Kidney (tissue), 13 donors: ENCODE measurements at regions not wholly inside any gene's neighbourhood (a gene's known extent, or its start where the extent isn't known, plus 50 kb on each side); places are given as distances from the start of the nearest gene placed in this dataset.

Experiments used
- DNase-seq, 5 donors: peaks; one replicate each; pipeline ENCODE4 v3.0.0-alpha.2; 2013 to 2020
- FAIRE-seq: peaks from 2 replicates; lab custom pipeline; 2012; peaks lifted over from hg19 to GRCh38; lab: Jason Lieb, UNC
- H3K27ac ChIP-seq, 2 donors: one replicate each; pipeline ENCODE4 v1.7.0; 2013; ENCODE audit warnings: low read depth in 2 of 2, low read length in 2 of 2, inconsistent platforms in 1 of 2
- H3K27me3 ChIP-seq: one replicate; pipeline ENCODE4 v1.7.1; 2013; ENCODE audit warnings: low read length, inconsistent platforms; ENCODE audit not compliant: control insufficient read depth, insufficient read depth
- H3K36me3 ChIP-seq, 3 donors: one replicate each; pipeline versions ENCODE4 v1.7.0 to v1.7.1; 2013; ENCODE audit warnings: low read length in 3 of 3, control low read depth in 1 of 3, inconsistent platforms in 1 of 3; ENCODE audit not compliant: insufficient read depth in 3 of 3, control insufficient read depth in 2 of 3
- H3K4me1 ChIP-seq, 3 donors: one replicate each; pipeline versions ENCODE4 v1.7.0 to v1.7.1; 2013; ENCODE audit warnings: low read length in 3 of 3, inconsistent platforms in 1 of 3, low read depth in 1 of 3; ENCODE audit not compliant: control insufficient read depth in 2 of 3, insufficient read depth in 2 of 3
- H3K4me3 ChIP-seq, 3 donors: one replicate each; pipeline versions ENCODE4 v1.7.0 to v1.8.1; 2013; ENCODE audit warnings: low read length in 3 of 3, control low read depth in 1 of 3, inconsistent platforms in 1 of 3
- H3K9ac ChIP-seq, 3 donors: one replicate each; pipeline versions ENCODE4 v1.7.0 to v1.7.1; 2013; ENCODE audit warnings: low read length in 3 of 3, control low read depth in 1 of 3, inconsistent platforms in 1 of 3
- H3K9me3 ChIP-seq, 3 donors: one replicate each; pipeline versions ENCODE4 v1.7.0 to v1.7.1; 2013; ENCODE audit warnings: low read length in 3 of 3, control low read depth in 1 of 3, inconsistent platforms in 1 of 3; ENCODE audit not compliant: control insufficient read depth in 2 of 3, insufficient read depth in 1 of 3
- CTCF ChIP-seq: IDR thresholded peaks from 3 replicates; pipeline ENCODE4 v1.5.1; 2012; ENCODE audit warnings: mild to moderate bottlenecking, moderate library complexity, borderline replicate concordance; ENCODE audit not compliant: insufficient read depth; ENCODE audit errors: extremely low read depth
- intact Hi-C: fragments of 100-400 bp; cut with DNase I; formaldehyde crosslinking; loops from one replicate; pipeline ENCODE4 v1.11.1; 2022
- donor health status: control.
- donor health status: control.
- donor health status: control.
- donor health status: control.
- donor health status: control.
- donor health status: DM: yes; HTN: yes; CAD: no.
- donor health status: Normal renal cell carcinoma (clear cell type).

GRCh38 chr13:31522396-31522795 is 216.9 kb upstream of the RXFP2 start:
- no peaks in the 10 kb centered on the region for H3K27me3 ChIP-seq
- H3K36me3 ChIP-seq: no peaks in the 10 kb centered on the region
- H3K9ac ChIP-seq: no peak overlapping the region
- TF ChIP-seq CTCF: no peak
- DNase-seq: no peak
- intact Hi-C loops: no loop called here
- H3K4me3 ChIP-seq: no peak overlapping the region
- no peaks in the 10 kb centered on the region for H3K9me3 ChIP-seq
- H3K4me1 ChIP-seq: peaks cover 2 to 5% (median 4%) of the 10 kb centered on the region in 3 donors
- H3K27ac ChIP-seq: no peak overlapping the region
- FAIRE-seq: no peak

GRCh38 chr13:31528176-31528575 is 211.2 kb upstream of the RXFP2 start:
- Histone ChIP-seq H3K9ac (no peak overlapping the region), H3K9me3 (no peaks in the 10 kb centered on the region), H3K27me3 (no peaks in the 10 kb centered on the region), H3K27ac (no peak overlapping the region), H3K4me1 (no peaks in the 10 kb centered on the region), H3K36me3 (no peaks in the 10 kb centered on the region), H3K4me3 (no peak overlapping the region)
- FAIRE-seq (no peak), DNase-seq (no peak)
- no peak for TF ChIP-seq CTCF
- intact Hi-C loops: no loop called here

DNA sequence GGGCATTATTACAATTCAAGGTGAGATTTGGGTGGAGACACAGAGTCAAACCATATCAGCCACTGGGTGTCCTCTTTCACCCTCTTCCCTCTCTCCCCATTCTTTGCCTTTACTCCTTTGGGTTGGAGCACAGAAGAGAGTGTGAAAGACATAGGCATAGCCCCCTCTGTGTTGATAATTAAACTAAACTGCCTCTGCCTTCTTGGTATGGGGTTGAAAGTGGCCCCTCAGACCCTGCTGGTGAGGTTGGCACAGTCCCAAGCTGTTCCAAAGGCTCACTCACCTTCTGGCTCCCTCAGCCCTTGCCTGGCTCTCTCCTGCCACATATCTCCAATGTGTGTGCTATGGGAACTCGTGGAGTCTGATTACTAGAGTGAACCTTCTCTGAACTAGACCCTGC is 210.6 kb upstream of the RXFP2 start:
- intact Hi-C loops: no loop called here
- DNase-seq (no peak), FAIRE-seq (no peak)
- no peak for TF ChIP-seq CTCF
- Histone ChIP-seq H3K27ac (no peak overlapping the region), H3K27me3 (no peaks in the 10 kb centered on the region), H3K9me3 (no peaks in the 10 kb centered on the region), H3K4me1 (no peaks in the 10 kb centered on the region), H3K36me3 (no peaks in the 10 kb centered on the region), H3K4me3 (no peak overlapping the region), H3K9ac (no peak overlapping the region)

DNA sequence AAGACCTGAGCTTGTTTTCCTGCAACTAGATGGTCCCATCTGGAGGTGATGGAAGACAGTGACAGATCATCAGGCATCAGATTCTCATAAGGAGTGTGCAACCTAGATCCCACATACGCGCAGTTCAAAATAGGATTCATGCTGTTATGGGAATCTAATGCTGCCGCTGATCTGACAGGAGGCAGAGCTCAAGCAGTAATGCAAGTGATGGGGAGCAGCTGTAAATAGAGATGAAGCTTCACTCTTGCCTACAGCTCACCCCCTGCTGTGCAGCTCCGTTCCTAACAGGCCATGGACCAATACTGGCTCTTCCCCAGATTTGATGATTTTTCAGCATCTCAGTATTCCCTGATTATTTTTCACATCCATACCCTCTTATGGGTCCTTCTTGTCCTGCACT is 208.4 kb upstream of the RXFP2 start:
- peak in 1 of 5 donors; percentile 66 for DNase-seq
- FAIRE-seq: no peak
- intact Hi-C loops: no loop called here
- H3K27ac ChIP-seq: no peak overlapping the region
- H3K4me3 ChIP-seq: no peak overlapping the region
- no peaks in the 10 kb centered on the region for H3K4me1 ChIP-seq
- no peaks in the 10 kb centered on the region for H3K9me3 ChIP-seq
- no peak overlapping the region for H3K9ac ChIP-seq
- H3K36me3 ChIP-seq: no peaks in the 10 kb centered on the region
- H3K27me3 ChIP-seq: no peaks in the 10 kb centered on the region
- TF ChIP-seq CTCF: no peak
